ENCODE measurements at regions not wholly inside any gene's neighbourhood (a gene's known extent, or its start where the extent isn't known, plus 50 kb on each side); places are given as distances from the start of the nearest gene placed in this dataset.

DNA sequence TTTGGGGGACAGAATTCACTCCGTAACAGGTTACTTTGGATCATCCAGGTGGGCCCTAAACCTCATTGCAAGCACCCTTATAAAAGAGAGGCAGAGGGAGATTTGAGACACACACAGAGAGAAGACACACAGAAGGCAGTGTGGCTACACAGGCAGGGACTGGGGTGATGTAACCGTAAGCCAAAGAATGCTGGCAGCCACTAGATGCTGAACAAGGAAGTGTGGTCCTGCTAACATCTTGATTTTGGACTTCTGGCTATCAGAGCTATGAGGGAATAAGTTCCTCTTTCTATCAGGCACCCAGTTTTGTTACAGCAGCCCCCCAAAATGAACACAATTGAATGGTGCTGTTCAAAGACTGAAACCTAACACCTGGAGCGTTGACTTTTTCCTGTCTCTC, 191.3 kb upstream of the MYLIP start:
- TF ChIP-seq ZFHX2 (tag by site-specific recombination; conservative IDR thresholded peaks at IDR 0.05) (no peak), ZNF138 (tag by site-specific recombination; IDR thresholded peaks at IDR 0.05; ENCODE audit: borderline replicate concordance) (no peak), ZNF768 (tag by site-specific recombination; IDR thresholded peaks at IDR 0.05) (no peak), ZNF214 (tag by site-specific recombination; IDR thresholded peaks at IDR 0.05; ENCODE audit: borderline replicate concordance) (no peak), ZBTB11 (tag by site-specific recombination; conservative IDR thresholded peaks at IDR 0.05; ENCODE audit: low read depth) (no peak), MYNN (tag by site-specific recombination; IDR thresholded peaks at IDR 0.05; ENCODE audit: borderline replicate concordance) (no peak), ZNF792 (tag by site-specific recombination; IDR thresholded peaks at IDR 0.05) (no peak)
- TF ChIP-seq, protein P1, sequence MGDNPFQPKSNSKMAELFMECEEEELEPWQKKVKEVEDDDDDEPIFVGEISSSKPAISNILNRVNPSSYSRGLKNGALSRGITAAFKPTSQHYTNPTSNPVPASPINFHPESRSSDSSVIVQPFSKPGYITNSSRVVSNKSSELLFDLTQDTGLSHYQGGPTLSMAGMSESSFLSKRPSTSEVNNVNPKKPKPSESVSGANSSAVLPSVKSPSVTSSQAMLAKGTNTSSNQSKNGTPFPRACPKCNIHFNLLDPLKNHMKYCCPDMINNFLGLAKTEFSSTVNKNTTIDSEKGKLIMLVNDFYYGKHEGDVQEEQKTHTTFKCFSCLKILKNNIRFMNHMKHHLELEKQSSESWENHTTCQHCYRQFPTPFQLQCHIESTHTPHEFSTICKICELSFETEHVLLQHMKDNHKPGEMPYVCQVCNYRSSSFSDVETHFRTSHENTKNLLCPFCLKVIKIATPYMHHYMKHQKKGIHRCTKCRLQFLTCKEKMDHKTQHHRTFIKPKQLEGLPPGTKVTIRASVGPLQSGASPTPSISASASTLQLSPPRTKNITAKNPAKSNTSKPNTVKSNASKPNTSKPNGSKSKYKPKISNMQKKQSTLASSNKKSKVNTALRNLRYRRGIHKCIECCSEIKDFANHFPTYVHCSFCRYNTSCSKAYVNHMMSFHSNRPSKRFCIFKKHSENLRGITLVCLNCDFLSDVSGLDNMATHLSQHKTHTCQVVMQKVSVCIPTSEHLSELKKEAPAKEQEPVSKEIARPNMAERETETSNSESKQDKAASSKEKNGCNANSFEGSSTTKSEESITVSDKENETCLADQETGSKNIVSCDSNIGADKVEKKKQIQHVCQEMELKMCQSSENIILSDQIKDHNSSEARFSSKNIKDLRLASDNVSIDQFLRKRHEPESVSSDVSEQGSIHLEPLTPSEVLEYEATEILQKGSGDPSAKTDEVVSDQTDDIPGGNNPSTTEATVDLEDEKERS (tag by site-specific recombination; IDR thresholded peaks at IDR 0.05), result no peak
- TF ChIP-seq, protein P2, sequence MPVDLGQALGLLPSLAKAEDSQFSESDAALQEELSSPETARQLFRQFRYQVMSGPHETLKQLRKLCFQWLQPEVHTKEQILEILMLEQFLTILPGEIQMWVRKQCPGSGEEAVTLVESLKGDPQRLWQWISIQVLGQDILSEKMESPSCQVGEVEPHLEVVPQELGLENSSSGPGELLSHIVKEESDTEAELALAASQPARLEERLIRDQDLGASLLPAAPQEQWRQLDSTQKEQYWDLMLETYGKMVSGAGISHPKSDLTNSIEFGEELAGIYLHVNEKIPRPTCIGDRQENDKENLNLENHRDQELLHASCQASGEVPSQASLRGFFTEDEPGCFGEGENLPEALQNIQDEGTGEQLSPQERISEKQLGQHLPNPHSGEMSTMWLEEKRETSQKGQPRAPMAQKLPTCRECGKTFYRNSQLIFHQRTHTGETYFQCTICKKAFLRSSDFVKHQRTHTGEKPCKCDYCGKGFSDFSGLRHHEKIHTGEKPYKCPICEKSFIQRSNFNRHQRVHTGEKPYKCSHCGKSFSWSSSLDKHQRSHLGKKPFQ (tag by site-specific recombination; IDR thresholded peaks at IDR 0.05), result no peak
